Kasumi-1 (cell line): ENCODE measurements at regions not wholly inside any gene's neighbourhood (a gene's known extent, or its start where the extent isn't known, plus 50 kb on each side); places are given as distances from the start of the nearest gene placed in this dataset.
"Not testable (repeated sequence)": the region's sequence is repeated elsewhere in the genome, so short reads cannot be mapped to it uniquely, and the experiment has no call there.

Experiments
- DNase-seq, 2 experiments: peaks; one replicate each; lab custom pipeline; 2025; lab: John Stamatoyannopoulos, UW

DNA sequence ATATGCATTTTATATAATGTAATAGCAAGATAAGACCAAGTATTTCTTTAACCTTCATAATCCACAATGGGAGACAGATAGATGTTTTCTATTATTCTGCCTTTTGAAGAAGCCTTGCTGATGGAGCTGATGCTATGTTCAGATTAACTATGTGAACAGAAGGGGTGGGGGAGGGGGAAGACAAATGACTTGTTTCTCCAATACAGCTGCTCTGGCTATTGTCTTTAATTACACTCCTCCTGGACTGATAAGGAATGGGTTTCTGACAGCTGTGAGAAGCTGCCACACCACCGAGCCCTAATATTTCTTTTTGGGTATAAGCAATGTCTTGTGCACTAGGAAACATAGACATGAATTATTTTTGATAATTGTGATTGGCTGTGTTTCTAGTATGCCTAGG lies 62.0 kb downstream of the CAVIN4 start:
- no peak for DNase-seq

DNA sequence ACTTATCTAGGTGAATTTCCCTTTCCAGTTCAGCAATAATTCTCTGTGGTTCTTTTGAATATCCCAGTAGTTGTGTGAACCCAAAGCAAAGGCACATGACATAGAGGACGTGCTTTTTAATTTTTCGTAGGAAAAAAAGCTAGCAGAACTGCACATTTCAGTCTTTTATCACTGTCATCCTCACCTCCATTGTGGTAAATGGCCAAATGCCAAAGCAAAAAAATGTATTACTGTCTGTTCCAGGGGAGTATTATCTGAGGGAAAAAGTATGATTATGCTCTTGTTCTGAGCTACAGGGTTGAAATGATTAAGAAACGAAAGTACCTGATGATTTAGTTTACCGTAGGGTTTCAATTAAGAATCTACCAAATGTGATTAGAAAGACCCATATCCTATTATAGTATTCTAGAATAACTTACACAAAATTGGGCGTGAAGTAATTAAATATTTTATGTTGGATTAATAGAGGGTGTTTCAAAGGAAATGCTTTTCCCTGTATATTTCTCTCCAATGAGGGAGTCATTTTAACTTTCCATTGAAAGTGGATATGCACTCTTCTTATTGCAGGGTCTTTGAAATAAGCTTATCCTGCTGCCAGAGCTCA lies 62.7 kb downstream of the CAVIN4 start:
- no peak for DNase-seq

DNA sequence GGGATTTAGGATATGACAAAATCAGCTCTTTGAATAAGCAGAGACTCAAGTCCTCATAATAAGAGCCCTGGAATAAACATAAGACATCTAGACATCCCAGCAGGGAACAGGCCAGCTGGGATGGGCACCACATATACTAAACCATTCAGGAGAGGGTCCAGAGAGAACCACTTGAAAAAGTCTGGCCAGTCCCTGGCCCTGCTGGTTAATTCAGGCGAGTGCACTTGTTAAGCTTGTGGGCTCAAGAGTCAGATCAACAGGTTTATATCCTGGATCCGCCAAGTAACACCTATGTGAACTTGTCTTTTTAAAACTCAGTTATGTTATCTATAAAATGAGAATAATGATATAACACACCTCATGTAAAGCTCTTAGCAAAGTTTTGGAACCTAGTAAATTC lies 63.3 kb downstream of the CAVIN4 start:
- no peak for DNase-seq

DNA sequence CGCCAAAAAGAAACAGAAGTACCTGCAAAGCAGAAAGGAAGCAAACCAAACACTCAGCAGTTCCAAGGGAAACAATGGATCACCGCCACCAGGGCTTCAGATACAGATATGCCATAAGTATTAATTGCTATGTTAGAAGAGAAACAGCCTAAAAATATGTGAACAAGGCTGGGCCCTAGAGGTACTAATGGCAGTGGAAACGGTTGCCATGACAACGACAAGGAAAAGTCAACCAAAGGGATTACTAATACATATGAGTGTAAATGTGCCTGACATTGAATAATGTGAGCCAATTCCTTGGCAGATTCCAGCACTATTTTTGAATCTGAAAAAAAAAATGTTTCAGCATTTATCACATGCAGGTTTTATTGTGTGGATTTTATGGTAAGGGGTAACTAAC lies 75.0 kb downstream of the CAVIN4 start:
- no peak for DNase-seq

DNA sequence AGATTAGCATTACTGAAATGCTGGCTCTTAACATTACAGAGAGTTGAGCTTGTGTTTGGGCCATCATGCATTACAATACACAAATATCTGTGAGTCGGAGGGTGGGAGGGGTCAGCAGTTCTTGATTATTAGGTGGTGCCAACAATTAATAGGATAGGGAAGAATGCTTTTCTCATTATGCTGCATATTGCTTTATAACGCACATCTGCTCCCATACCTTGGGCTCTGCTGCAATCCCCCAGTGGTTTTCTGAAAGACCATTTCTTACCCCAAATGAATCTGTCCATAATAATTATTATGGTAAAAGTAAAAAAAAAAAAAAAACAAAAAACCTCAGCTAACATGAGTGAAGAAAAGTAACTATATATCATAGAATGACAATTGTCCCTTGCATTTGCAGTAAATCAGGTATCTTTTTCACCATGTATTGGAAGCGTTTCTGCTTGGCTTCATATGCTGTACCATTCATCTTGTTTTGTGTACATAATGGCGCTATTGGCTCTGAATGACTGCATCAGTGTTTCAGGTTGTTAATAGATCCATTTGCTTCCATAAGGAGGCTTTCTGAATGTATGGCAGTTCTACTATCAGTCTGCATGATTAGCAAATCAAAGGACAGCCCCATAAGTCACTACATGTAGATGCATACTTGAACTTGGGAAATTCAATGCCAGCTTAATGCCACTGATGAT lies 75.9 kb downstream of the CAVIN4 start:
- DNase-seq, result no peak

DNA sequence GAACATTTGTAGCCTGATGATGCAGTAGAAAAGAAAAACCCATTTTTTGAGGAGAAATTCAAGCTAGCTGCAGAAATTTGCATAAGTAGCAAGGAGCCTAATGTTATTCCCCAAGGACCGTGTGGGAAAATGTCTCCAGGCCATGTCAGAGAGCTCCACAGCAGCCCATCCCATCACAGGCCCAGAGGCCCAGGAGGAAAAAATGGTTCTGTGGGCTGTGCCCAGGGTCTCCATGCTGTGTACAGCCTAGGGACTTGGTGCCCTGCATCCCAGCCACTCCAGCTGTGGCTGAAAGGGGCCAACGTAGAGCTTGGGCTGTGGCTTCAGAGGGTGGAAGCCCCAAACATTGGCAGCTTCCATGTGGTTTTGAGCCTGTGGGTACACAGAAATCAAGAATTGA lies 79.0 kb downstream of the CAVIN4 start:
- DNase-seq, result not testable (repeated sequence)

DNA sequence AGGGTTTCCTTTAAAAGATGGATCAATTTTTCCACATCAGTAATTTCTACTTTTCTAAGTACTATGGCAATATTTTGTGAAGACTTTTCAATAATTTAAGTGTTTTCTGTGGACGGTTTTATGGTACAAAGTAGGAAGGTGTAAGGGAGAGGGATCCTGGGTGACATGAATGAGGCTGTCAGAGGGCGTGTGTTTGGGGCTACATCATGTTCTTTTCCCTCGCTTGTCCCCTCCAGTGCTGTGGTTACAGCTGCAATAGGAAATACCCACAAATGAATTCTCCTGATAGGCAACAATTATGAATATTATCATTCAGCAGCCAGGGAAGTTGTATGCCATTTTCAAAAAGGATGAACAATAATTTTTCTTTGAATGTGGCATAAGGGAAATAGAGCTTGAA lies 83.8 kb downstream of the CAVIN4 start:
- no peak for DNase-seq

DNA sequence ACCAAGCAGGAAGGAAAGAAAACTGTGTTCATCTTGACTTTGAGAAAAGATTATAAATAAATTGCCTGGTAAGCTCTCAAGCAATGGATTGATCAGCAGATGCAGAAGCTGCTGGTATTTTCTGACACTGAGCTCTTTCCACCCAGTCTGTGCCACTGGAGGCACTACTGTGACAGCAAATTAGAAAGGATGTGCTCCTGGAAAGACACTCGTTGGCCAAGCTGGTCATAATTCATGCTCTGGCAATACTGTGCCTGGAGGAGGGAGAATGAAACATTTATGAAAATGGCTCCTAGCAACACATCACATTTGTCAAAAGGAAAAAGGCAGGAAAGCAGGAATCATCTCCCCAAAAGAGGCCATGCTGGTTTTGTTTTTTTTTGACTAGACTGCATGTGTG lies 84.2 kb downstream of the CAVIN4 start:
- no peak for DNase-seq

DNA sequence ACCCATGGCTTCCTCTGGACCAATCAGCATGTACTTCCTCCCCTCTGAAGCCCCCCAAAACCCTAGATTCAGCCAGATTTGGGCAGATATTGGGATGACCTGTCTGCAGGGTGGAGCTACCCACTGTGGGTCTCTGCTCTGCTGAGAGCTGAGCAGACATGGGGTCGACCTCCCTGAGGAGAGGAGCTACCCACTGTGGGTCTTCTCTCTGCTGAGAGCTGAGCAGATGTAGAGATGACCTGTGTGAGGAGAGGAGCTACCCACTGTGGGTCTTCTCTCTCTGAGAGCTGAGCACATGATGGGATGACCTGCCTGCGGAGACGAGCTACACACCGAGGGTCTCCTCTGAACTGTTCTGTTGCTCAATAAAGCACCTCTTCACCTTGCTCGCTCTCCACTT lies 89.6 kb downstream of the CAVIN4 start:
- DNase-seq, result no peak

DNA sequence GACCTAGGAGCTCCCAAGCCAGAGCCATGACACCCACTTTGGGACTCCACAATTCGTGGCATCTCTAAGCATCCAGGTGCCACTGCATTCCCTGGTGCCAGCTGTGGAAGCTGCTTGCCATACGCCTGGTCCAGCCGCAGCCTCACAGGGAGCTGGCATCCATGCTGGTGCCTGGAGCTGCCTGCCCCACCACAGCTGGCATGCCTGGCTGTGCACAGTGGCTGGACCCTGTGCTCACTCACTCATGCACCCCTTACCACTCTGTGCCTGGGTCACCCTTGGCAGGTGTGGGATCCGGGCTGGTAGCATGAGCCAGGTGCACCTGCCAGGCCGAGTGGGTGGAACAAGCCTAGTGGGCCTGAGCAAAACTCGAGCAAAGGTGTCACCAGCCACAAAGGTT lies 90.1 kb downstream of the CAVIN4 start:
- DNase-seq, result no peak

DNA sequence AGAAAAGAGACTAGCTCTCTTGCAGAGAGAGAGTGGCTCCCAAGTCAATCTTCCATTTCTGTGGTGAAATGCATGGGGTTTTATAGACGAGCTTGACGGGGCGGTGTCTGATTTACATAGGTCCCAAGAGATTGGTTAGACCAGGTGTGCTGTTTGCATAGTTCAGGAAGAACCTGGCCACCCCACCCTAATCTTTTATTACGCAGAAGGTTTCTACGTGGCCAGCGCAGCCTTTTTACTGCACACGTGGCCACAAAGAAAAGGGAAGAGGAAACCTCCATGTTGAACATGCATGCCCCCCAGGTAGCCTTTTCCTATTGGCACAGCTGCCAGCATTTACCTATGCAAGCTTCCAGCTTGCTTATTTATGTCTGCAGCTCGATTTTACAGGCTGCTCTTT lies 92.1 kb downstream of the CAVIN4 start:
- no peak for DNase-seq

DNA sequence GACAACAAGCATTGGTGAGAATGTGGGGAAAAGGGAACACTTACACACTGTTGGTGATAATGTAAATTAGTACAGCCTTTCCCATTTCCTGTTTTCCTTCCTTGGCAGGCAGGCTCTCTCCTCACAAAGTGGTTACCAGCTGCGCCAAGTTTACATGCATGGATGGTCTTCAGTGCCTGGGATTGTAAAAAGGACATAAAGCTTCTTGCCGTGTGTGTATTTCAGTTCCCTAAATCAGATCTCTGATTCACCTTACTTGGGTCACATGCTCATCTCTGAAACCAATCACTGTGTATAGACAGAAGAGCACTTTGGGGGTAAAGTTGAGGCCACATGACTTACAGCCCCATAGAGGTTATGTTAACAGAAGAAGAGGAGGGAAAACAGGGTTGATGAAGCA lies 92.8 kb downstream of the CAVIN4 start:
- DNase-seq, result no peak

DNA sequence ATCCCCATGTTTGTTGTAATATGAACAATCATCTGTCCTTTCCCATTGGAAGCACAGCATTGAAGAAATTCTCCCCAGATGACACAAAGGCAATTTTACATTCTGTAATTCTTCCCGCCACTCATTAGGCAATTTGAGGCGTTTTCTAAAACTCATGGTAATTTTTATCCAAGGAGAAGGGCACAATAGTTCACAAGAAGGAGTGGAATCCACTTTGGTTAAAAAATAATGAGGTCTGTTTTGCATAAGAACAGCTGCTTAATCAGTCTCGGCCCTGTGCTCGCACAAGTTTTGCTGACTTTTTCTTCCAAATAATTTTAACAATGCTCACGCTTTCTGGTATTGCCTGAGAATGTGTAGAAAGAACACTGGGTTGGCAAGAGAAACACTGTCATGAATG lies 94.0 kb downstream of the CAVIN4 start:
- DNase-seq, result no peak

DNA sequence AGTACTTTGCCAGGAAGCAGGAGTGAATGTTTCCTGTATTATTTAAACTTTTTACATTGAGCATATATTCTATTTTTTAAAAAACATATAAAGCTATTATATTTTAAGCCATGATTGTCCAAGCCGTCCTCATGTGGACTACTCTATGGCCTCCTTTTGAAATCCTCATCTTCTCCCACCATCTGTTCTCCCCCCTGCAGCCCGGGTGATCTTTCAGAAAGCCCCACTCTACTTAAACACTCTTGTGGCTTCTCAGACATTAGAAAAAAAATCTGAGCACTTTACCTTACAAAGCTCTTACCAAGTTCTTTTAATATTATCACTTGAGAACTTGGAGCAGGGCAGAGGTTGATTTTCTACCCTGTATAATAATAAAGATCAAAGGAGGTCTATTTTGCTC lies 95.4 kb downstream of the CAVIN4 start:
- no peak for DNase-seq

DNA sequence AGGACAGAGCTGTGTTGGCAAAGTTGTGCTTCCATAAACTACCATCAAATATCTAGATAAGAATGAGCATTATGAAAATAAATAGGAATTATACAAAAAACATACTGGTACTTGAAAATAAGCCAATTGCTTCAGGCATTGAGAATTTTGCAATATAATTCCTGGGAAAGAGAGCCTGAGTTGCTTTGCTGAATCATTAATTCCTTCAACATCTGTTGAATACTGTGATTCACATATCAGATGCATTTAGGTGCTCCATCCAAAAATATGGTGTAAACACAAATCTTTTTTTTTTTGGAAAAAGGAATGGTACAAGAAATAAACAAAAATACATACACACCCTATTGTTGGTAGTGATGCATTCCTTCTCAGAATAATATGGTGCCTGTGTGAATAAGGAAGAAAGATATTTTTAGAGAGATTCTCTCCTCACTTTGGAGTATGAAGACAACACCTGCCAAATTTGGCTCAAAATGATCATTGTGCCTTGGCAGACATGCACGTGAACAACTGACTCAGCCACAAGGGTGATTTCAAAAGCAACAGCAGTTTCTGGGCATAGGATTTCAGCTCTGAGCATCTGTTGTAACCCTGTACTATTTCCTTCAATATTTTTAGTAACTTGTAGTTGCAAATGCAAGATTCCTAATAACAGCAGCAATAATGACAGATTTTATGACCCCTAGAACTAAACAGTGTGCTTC lies 96.7 kb downstream of the CAVIN4 start:
- no peak for DNase-seq

DNA sequence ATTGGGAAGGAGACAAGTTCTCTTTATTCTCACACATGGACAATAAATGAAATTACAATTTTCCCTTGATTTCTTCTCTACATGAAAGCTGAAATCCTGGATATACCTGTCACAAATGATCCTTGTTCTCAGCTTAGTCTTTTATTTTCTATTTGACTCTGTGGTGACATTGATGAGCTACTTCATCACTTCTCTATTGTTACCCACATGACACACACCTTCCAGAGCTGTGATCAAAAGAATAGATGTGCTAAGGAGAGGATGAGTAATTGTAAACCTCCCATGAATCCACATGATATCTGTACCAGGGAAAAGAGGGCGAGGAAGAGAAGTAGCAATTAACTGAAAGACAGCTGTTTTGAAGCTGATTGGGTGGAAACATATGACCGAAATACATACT lies 102.0 kb downstream of the CAVIN4 start:
- DNase-seq, result no peak

DNA sequence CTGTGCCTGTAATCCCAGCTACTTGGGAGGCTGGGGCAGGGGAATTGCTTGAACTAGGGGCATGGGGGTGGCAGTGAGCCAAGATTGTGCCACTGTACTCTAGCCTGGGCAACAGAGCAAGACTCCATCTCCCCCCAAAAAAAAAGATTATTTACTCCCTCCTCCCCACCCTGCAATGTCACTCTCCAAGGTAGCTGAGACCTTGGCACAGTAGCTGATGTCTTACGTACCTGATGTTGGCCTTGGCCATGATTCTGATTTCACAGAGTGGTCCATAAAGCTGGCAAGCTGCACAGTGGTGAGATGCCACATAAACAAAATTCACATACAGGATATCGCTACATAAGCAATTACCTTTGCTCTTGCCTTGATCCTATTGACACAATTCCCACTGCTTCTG lies 108.5 kb downstream of the CAVIN4 start:
- no peak for DNase-seq

DNA sequence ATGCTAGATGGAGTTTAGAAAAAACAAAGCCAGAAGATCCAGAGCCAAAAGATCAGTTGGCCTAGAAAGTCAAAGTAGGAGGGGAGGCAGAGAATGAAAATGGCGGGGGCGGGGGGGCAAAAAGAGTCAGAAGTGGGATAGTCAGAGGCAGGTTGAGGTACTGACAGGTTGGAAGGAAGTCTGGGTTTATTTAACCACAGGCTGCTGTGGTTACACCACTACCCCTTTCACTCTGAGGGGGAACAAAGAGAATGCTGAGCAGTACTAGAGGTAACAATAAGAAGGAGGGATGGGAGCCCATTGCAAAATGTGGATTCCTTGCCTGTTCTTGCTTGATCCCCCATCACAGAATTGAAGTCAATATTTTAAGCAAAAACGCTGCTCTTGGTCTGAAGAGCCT lies 111.8 kb downstream of the CAVIN4 start:
- DNase-seq, result no peak

DNA sequence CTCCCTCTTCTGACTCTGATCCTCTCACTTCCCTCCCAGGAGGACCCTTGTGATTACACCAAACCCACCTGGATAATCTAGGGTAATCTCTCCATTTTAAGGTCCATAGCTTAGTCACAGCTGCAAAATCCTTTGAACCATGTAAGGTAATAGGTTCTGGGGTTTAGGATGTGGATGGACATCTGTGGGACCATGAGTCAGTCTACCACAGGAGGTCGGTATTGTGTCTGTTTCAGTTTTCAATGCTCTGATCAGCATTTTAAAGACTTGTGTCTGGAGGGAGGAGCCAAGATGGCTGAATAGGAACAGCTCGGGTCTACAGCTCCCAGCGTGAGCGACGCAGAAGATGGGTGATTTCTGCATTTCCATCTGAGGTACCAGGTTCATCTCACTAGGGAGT lies 112.6 kb downstream of the CAVIN4 start:
- no peak for DNase-seq

DNA sequence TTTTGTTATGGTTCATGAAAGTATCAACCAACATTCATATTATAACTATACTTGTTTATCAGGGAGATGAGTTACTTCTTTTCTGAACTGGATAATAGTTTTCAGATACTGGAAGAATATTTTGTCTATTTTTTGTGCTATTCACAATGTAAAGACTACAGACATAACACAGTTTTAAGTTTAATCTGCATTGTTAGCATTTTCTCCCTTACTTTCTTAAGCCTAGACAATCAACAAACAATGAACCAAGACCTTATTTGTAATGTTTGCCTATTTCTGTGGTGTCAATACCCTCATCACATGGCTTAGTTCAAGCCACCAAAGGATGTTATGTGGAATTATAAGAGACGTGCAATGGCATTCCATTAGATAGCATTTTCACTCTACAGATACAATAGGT lies 119.5 kb downstream of the CAVIN4 start:
- DNase-seq, result no peak

DNA sequence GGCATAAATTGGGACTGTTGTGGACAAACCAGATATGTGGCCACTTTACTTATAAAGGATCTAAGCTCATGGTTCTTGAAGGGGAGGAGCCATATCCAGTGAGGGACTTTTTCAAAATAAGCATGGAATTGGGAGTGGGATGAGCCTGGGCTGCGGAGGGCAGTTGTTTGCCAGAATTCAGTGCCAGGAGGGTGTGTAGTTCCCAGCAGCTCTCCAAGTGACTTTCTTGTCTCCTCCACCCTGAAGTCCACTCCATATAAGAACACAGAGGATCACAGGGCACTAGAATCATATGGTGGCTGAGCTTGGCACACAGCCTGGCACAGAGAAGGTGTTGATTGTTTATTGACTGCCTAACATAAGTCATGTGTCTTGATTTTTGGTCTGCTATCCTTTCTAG lies 121.1 kb downstream of the CAVIN4 start:
- DNase-seq, result no peak

DNA sequence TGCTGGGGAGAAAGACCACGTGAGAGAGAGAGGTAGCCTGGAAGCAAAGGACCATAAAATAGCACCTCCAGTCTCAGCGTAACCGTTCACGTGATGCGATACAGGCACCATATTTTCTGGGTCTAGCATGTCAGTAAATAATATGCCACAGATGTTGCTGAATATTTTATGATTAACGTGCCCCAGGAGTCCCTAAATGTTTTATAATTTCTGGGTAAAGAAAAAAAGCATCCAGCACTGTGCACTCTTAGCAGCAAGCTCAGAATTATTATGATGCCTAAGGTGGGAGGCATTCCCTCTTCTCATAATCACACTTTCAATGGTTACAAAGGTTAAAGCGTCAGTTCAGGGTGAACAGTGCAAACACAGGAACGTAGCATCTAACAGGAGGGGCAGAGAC lies 121.8 kb downstream of the CAVIN4 start:
- no peak for DNase-seq

DNA sequence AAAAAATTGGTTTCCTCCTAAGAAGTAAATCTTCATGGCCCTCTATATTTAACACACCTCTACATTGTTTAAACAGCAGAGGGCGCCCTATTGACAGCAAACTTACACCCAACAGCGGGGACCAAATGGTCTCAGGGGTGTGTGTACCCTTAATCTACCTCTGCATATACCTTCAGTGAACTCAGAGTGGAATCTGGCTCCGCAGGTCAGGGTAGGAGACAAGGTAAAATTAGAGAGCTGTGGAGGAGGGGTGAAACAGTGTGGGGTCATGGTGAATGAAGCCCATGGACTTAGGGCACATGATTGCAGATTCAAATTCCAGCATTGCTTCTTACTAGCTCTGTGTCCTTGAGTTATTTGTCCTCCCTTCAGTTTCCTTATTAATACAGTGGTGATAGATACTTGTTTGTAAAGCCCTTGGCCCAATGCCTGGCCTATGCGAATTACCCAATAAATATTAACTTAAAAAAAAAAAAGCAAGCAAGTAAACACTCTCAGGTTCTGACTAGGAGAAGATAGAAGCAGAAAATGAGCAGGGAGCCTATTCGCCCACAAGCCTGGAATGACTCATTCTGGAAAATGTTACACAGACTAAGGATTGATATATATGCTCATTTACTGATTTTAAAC lies 122.9 kb downstream of the CAVIN4 start:
- DNase-seq, result peak; percentile 30 to 47
